Central memory CD4-positive, alpha-beta T cell (primary cell): ENCODE measurements at regions not wholly inside any gene's neighbourhood (a gene's known extent, or its start where the extent isn't known, plus 50 kb on each side); places are given as distances from the start of the nearest gene placed in this dataset.
"Not testable (repeated sequence)": the region's sequence is repeated elsewhere in the genome, so short reads cannot be mapped to it uniquely, and the experiment has no call there.

Source experiments
- DNase-seq: peaks from one replicate; pipeline ENCODE4 v3.0.0; 2022

GRCh38 chr10:113474752-113475151 is 78.1 kb upstream of the HABP2 start:
- no peak for DNase-seq

GRCh38 chr10:113475381-113475807 is 77.5 kb upstream of the HABP2 start:
- no peak for DNase-seq

- no peak for DNase-seq
Observed at GRCh38 chr10:113476191-113476590, 76.7 kb upstream of the HABP2 start.

- DNase-seq = no peak
Observed at GRCh38 chr10:113476673-113477072, 76.2 kb upstream of the HABP2 start.

GRCh38 chr10:113477451-113477850 is 75.4 kb upstream of the HABP2 start:
- no peak for DNase-seq

GRCh38 chr10:113479346-113480080 is 73.3 kb upstream of the HABP2 start:
- no peak for DNase-seq

- no peak for DNase-seq
Observed at GRCh38 chr10:113480081-113480360, 72.8 kb upstream of the HABP2 start.

GRCh38 chr10:113480851-113481502 is 71.9 kb upstream of the HABP2 start:
- no peak for DNase-seq

GRCh38 chr10:113484487-113484886 is 68.4 kb upstream of the HABP2 start:
- DNase-seq = no peak

- no peak for DNase-seq
Observed at GRCh38 chr10:113485736-113486135, 67.1 kb upstream of the HABP2 start.

- no peak for DNase-seq
Observed at GRCh38 chr10:113486531-113486930, 66.3 kb upstream of the HABP2 start.

- no peak for DNase-seq
Observed at GRCh38 chr10:113487154-113487553, 65.7 kb upstream of the HABP2 start.

GRCh38 chr10:113488186-113488585 is 64.7 kb upstream of the HABP2 start:
- DNase-seq = no peak

GRCh38 chr10:113489522-113489921 is 63.3 kb upstream of the HABP2 start:
- DNase-seq = not testable (repeated sequence)

- no peak for DNase-seq
Observed at GRCh38 chr10:113491967-113492565, 60.8 kb upstream of the HABP2 start.

- no peak for DNase-seq
Observed at GRCh38 chr10:113493195-113493594, 59.7 kb upstream of the HABP2 start.

GRCh38 chr10:113493882-113494301 is 59.0 kb upstream of the HABP2 start:
- DNase-seq = no peak

- DNase-seq = no peak
Observed at GRCh38 chr10:113494761-113495160, 58.1 kb upstream of the HABP2 start.

GRCh38 chr10:113495553-113495952 is 57.3 kb upstream of the HABP2 start:
- DNase-seq = no peak

GRCh38 chr10:113496111-113497109 is 56.4 kb upstream of the HABP2 start:
- no peak for DNase-seq

GRCh38 chr10:113497198-113497597 is 55.7 kb upstream of the HABP2 start:
- no peak for DNase-seq

GRCh38 chr10:113498997-113499396 is 53.9 kb upstream of the HABP2 start:
- DNase-seq = no peak

GRCh38 chr10:113499806-113500205 is 53.0 kb upstream of the HABP2 start:
- no peak for DNase-seq
